Thoracic aorta (tissue), 2 donors: ENCODE measurements at regions not wholly inside any gene's neighbourhood (a gene's known extent, or its start where the extent isn't known, plus 50 kb on each side); places are given as distances from the start of the nearest gene placed in this dataset.

Experiments
- ATAC-seq: fragments of 150-250 bp; one replicate; pipeline ENCODE4 v1.8.0; 2017; ENCODE audit warnings: low read depth; ENCODE audit not compliant: insufficient number of reproducible peaks, low FRiP score
- DNase-seq: peaks from one replicate; pipeline ENCODE4 v3.0.0-alpha.2; 2020; ENCODE audit warnings: low spot score
- H3K27ac ChIP-seq, 2 donors: fragments of 200-600 bp; sonication (generic); 1 replicate in 1 of 2; 2 replicates in 1 of 2; pipeline ENCODE4 v1.5.1; 2016; ENCODE audit warnings: mild to moderate bottlenecking in 2 of 2, moderate library complexity in 2 of 2
- H3K27me3 ChIP-seq: fragments of 200-600 bp; sonication (generic); replicated peaks from 2 replicates; pipeline ENCODE4 v1.6.0; 2016; ENCODE audit warnings: mild to moderate bottlenecking; ENCODE audit not compliant: insufficient read depth
- H3K36me3 ChIP-seq: fragments of 200-600 bp; sonication (generic); one replicate; pipeline ENCODE4 v1.5.1; 2016
- H3K4me1 ChIP-seq, 2 donors: fragments of 200-600 bp; sonication (generic); 1 replicate in 1 of 2; 2 replicates in 1 of 2; pipeline versions ENCODE4 v1.5.1 to v1.6.0; 2016; ENCODE audit warnings: low read depth in 2 of 2, mild to moderate bottlenecking in 1 of 2; ENCODE audit not compliant: control insufficient read depth in 1 of 2
- H3K4me3 ChIP-seq: fragments of 200-600 bp; sonication (generic); 2 replicates; pipeline ENCODE4 v1.5.1; 2016; ENCODE audit warnings: mild to moderate bottlenecking
- H3K9me3 ChIP-seq: fragments of 200-600 bp; sonication (generic); 2 replicates; pipeline ENCODE4 v1.5.1; 2016
- TF ChIP-seq, protein P1 (sequence below): fragments of 200-600 bp; sonication (generic); IDR thresholded peaks from one replicate; pipeline ENCODE4 v1.5.1; 2019; ENCODE audit warnings: antibody characterized with exemption

GRCh38 chr13:34588362-34588761 is 353.7 kb upstream of the NBEA start:
- ATAC-seq: no peak
- no peaks in the 10 kb centered on the region for H3K9me3 ChIP-seq
- DNase-seq: no peak
- no peak overlapping the region for H3K4me3 ChIP-seq
- H3K4me1 ChIP-seq: no peaks in the 10 kb centered on the region
- TF ChIP-seq, protein P1, sequence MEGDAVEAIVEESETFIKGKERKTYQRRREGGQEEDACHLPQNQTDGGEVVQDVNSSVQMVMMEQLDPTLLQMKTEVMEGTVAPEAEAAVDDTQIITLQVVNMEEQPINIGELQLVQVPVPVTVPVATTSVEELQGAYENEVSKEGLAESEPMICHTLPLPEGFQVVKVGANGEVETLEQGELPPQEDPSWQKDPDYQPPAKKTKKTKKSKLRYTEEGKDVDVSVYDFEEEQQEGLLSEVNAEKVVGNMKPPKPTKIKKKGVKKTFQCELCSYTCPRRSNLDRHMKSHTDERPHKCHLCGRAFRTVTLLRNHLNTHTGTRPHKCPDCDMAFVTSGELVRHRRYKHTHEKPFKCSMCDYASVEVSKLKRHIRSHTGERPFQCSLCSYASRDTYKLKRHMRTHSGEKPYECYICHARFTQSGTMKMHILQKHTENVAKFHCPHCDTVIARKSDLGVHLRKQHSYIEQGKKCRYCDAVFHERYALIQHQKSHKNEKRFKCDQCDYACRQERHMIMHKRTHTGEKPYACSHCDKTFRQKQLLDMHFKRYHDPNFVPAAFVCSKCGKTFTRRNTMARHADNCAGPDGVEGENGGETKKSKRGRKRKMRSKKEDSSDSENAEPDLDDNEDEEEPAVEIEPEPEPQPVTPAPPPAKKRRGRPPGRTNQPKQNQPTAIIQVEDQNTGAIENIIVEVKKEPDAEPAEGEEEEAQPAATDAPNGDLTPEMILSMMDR: no peak
- H3K27me3 ChIP-seq: no peaks in the 10 kb centered on the region
- no peaks in the 10 kb centered on the region for H3K36me3 ChIP-seq
- no peak overlapping the region for H3K27ac ChIP-seq

DNA sequence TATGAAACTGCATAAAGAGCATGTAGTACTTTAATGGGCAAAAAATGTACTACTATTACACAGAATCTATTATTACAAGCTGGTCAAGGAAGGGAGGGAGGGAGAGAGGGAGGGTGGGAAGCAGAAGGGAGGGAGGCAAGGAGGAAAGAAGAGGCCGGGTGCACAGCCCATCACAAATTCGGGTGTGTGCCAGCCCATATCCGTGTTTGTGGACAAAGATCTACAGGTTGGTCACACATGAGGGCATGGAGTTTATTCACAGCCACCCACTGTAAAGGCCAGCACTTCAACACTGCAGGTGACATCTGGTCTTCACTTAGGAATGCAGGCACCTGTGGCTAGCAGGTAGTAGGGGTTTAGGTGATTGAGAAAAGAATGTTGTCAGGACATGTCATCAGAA is 352.5 kb upstream of the NBEA start:
- DNase-seq (no peak), ATAC-seq (no peak)
- TF ChIP-seq, protein P1: no peak
- Histone ChIP-seq H3K27me3 (no peaks in the 10 kb centered on the region), H3K27ac (no peak overlapping the region), H3K36me3 (no peaks in the 10 kb centered on the region), H3K4me1 (no peaks in the 10 kb centered on the region), H3K4me3 (no peak overlapping the region), H3K9me3 (no peaks in the 10 kb centered on the region)

DNA sequence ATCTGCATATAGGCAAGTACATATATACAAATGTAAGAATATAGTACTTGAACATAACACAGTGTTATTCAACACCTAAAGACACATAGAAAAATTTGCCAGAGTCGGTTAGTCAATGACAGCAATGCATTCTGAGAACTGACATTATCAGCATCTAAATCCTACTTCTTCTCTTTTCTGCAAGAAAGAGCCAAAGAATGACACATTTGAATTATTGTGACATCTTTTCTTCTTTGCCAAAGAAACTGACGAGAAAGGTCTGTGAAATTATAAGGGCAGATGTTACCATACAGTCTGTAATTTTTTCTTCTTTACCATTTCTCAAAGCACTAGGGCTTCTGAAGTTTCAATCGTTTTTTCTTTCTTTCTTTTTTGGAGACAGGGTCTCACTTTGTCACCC is 350.9 kb upstream of the NBEA start:
- no peaks in the 10 kb centered on the region for H3K36me3 ChIP-seq
- ATAC-seq (no peak), DNase-seq (no peak)
- TF ChIP-seq, protein P1: no peak
- H3K27ac ChIP-seq: no peak overlapping the region
- no peak overlapping the region for H3K4me3 ChIP-seq
- no peaks in the 10 kb centered on the region for H3K9me3 ChIP-seq
- no peaks in the 10 kb centered on the region for H3K27me3 ChIP-seq
- no peaks in the 10 kb centered on the region for H3K4me1 ChIP-seq

- Histone ChIP-seq H3K27me3 (no peaks in the 10 kb centered on the region), H3K36me3 (no peaks in the 10 kb centered on the region), H3K4me3 (no peak overlapping the region), H3K4me1 (no peaks in the 10 kb centered on the region), H3K27ac (no peak overlapping the region), H3K9me3 (no peaks in the 10 kb centered on the region)
- TF ChIP-seq, protein P1: no peak
- ATAC-seq: peak; percentile 32
- no peak for DNase-seq
Observed at GRCh38 chr13:34591900-34592529, 350.1 kb upstream of the NBEA start.

DNA sequence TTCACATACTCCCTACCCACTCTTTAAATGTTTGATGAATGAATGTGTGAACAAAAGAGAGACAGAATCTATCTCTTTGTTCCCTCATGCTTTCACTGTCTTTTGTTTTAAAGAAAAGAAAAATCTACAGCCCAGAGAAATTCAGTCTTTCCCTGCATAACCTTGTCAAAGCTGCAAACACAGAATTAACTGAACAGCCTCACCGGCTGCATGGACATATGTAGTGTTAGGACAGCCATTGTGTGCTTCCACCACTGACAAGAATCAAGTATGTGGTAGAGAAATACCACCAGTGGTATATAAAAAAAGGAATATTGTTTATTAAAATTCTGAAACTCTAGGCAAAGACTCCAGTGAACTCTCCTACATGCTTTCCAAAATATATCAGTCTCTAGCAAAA is 348.4 kb upstream of the NBEA start:
- Histone ChIP-seq H3K4me1 (no peaks in the 10 kb centered on the region), H3K27ac (no peak overlapping the region), H3K36me3 (no peaks in the 10 kb centered on the region), H3K9me3 (no peaks in the 10 kb centered on the region), H3K4me3 (no peak overlapping the region), H3K27me3 (no peaks in the 10 kb centered on the region)
- TF ChIP-seq, protein P1: no peak
- ATAC-seq (no peak), DNase-seq (no peak)
